ENCODE measurements at regions not wholly inside any gene's neighbourhood (a gene's known extent, or its start where the extent isn't known, plus 50 kb on each side); places are given as distances from the start of the nearest gene placed in this dataset.
"Not testable (repeated sequence)": the region's sequence is repeated elsewhere in the genome, so short reads cannot be mapped to it uniquely, and the experiment has no call there.

DNA sequence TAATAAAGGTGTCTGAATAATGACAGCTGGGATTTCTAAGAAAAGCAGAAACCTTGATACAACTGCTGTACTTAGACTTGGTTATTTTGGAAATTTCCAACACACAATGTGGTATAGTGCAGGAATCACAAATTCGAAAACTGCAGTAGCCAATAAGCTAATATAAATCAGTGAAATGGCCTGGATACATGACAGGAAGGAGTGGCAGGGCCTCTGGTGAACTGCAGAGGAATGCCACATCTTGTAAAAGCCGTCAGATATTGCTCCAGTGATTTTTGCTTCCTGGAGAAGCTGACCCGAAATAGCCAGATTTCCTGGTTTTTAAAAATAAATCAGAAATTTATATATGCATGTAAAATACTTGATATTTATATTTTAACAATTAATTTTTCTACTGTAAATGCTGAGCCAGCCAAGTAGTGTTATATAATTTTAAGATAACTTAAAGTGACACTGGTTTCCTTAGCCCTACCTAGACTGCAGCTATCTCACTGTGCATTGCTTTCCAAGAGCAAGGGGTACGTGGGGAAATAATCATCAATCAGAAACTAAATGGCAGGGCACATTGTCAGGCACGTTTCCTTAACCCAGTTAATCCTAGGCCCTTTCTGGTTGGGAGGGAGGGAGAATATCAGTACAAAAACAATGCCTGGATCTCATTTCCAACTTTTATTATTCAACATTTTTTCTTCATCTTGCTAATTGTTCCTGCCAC lies 182.4 kb downstream of the RASEF start:
- no peak for TF ChIP-seq CTCF (IDR thresholded peaks at IDR 0.05; ENCODE audit: insufficient read depth, low read length, severe bottlenecking)
- FAIRE-seq, result no peak

DNA sequence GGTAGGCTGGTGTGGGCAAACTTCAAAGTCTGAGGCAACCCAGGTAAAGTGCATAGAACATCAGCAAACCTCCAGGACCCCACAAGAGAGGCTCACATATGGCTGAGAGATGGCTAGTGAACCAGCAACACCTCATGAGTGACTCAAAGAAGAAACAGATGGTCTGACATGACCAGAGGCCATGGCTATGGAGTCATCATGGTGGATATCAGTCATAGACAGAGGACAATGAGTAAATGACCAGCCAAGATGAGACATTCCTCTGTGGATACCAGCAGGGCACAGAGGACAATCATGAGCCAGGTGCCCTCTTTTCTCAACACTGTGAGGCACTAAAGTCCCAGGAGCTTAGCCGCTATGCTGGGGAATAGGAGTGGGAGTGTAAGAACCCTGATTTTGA lies 180.8 kb downstream of the RASEF start:
- FAIRE-seq, result no peak
- no peak overlapping the region for H3K4me3 ChIP-seq (ENCODE audit: low read depth, low read length)
- H3K36me3 ChIP-seq (ENCODE audit: control insufficient read depth, insufficient read depth, low read length), result no peaks in the 10 kb centered on the region
- no peak for TF ChIP-seq CTCF (IDR thresholded peaks at IDR 0.05; ENCODE audit: insufficient read depth, low read length, severe bottlenecking)
- peak; percentile 37 for DNase-seq (ENCODE audit: low read depth)
- no peaks in the 10 kb centered on the region for H3K27me3 ChIP-seq (ENCODE audit: control insufficient read depth, insufficient read depth, low read length)

More for the DNA sequence above, 182.4 kb downstream of the RASEF start:
- Histone ChIP-seq H3K36me3 (ENCODE audit: control insufficient read depth, insufficient read depth, low read length) (no peaks in the 10 kb centered on the region), H3K4me3 (ENCODE audit: low read depth, low read length) (no peak overlapping the region), H3K27me3 (ENCODE audit: control insufficient read depth, insufficient read depth, low read length) (no peaks in the 10 kb centered on the region)
- no peak for DNase-seq (ENCODE audit: low read depth)

DNA sequence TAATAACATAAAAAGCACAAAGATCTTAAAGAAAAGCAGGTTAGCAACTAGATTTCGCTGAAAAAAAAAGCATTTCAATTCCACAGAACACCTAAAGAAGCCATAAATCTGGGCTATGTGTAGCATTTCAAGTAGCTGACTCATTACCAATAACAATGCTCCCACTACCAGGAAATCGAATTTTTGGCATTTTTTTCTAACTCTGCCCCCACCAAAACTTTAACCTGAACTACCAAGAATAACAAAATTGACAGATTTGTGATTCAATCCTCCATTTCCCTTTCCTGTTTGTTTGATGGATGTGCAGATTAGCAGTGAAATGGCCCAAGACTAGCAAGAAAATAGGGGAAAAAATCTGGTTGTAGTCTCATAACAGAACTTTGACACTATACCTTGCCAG lies 180.2 kb downstream of the RASEF start:
- no peak for FAIRE-seq

DNA sequence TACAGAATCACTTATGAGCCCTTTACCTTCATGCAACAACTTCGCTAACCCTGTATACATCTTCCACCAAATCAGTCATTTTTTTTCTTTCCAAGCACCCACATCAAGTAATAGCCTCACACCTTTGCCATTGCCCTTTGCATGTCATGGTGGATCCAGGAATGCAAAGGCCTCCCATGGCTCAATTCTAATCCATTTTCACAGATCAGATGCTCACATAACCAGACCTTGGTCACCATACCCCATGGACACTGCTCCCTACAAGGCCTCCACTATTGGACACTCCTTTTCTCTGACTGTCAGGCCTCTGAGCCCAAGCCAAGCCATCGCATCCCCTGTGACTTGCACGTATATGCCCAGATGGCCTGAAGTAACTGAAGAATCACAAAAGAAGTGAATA lies 179.5 kb downstream of the RASEF start:
- H3K27me3 ChIP-seq (ENCODE audit: control insufficient read depth, insufficient read depth, low read length), result no peaks in the 10 kb centered on the region
- H3K36me3 ChIP-seq (ENCODE audit: control insufficient read depth, insufficient read depth, low read length), result no peaks in the 10 kb centered on the region
- DNase-seq (ENCODE audit: low read depth) (no peak), FAIRE-seq (no peak)
- no peak overlapping the region for H3K4me3 ChIP-seq (ENCODE audit: low read depth, low read length)
- no peak for TF ChIP-seq CTCF (IDR thresholded peaks at IDR 0.05; ENCODE audit: insufficient read depth, low read length, severe bottlenecking)

More for the DNA sequence above, 180.2 kb downstream of the RASEF start:
- no peaks in the 10 kb centered on the region for H3K36me3 ChIP-seq (ENCODE audit: control insufficient read depth, insufficient read depth, low read length)
- no peak overlapping the region for H3K4me3 ChIP-seq (ENCODE audit: low read depth, low read length)
- DNase-seq (ENCODE audit: low read depth), result no peak
- no peaks in the 10 kb centered on the region for H3K27me3 ChIP-seq (ENCODE audit: control insufficient read depth, insufficient read depth, low read length)
- TF ChIP-seq CTCF (IDR thresholded peaks at IDR 0.05; ENCODE audit: insufficient read depth, low read length, severe bottlenecking), result no peak

DNA sequence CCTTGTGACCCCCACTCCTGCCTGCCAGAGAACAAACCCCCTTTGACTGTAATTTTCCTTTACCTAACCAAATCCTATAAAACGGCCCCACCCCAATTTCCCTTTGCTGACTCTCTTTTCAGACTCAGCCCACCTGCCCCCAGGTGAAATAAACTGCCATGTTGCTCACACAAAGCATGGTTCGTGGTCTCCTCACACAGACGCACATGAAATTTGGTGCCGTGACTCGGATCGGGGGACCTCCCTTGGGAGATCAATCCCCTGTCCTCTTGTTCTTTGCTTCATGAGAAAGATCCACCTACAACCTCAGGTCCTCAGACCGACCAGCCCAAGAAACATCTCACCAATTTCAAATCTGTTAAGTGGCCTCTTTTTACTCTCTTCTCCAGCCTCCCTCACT lies 179.0 kb downstream of the RASEF start:
- H3K36me3 ChIP-seq (ENCODE audit: control insufficient read depth, insufficient read depth, low read length); H3K4me3 ChIP-seq (ENCODE audit: low read depth, low read length); DNase-seq (ENCODE audit: low read depth); FAIRE-seq; H3K27me3 ChIP-seq (ENCODE audit: control insufficient read depth, insufficient read depth, low read length): not testable (repeated sequence)

- DNase-seq (ENCODE audit: low read depth) (no peak), FAIRE-seq (no peak)
- Histone ChIP-seq H3K27me3 (ENCODE audit: control insufficient read depth, insufficient read depth, low read length) (no peaks in the 10 kb centered on the region), H3K4me3 (ENCODE audit: low read depth, low read length) (no peak overlapping the region), H3K36me3 (ENCODE audit: control insufficient read depth, insufficient read depth, low read length) (no peaks in the 10 kb centered on the region)
- no peak for TF ChIP-seq CTCF (IDR thresholded peaks at IDR 0.05; ENCODE audit: insufficient read depth, low read length, severe bottlenecking)
Measured at GRCh38 chr9:82890401-82890800, 172.5 kb downstream of the RASEF start.

Measured in bronchial epithelial cell (primary cell).